ENCODE measurements at regions not wholly inside any gene's neighbourhood (a gene's known extent, or its start where the extent isn't known, plus 50 kb on each side); places are given as distances from the start of the nearest gene placed in this dataset.

DNA sequence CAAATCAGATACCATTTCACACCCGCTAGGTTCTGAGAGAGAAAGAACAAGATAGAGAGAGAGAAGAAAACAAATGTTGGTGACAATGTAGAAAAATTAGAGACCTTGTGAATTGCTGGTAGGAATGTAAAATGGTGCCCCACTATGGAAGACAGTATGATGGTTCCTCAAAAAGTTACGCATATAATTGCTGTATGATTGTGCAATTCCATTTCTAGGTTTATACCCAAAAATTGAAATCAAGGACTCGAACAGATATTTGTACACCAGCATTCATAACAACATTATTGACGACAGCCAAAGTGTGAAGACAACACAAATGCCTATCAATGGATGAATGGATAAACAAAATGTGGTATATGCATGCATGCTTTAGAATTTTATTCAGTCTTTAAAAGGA, 74.5 kb upstream of the MAP3K1 start:
- no peak for DNase-seq
- no peak overlapping the region for H2AFZ ChIP-seq (ENCODE audit: low read length)
- no peak overlapping the region for H3K9ac ChIP-seq (ENCODE audit: extremely low read depth, insufficient read length, low read length)
- H3K27ac ChIP-seq (ENCODE audit: insufficient read length, low read depth, low read length), result no peak overlapping the region
- H2BK15ac ChIP-seq (ENCODE audit: low read depth, low read length), result no peak overlapping the region
- no CpG with 5 or more reads among the region's 4 CpGs for WGBS (ENCODE audit: extremely low coverage, insufficient read length, low lambda C conversion rate)
- Mint-ChIP-seq H3K36me3 (ENCODE audit: insufficient read depth in 1 of 3, low read depth in 3 of 3) (no peaks in the 10 kb centered on the region), H3K4me3 (no peak overlapping the region), H3K9me3 (no peaks in the 10 kb centered on the region), H3K4me1 (peaks cover 3 to 9% of the 10 kb centered on the region in 2 experiments), H3K27me3 (ENCODE audit: low read depth) (no peaks in the 10 kb centered on the region), H3K27ac (no peak overlapping the region)
- no peak overlapping the region for H3K4ac ChIP-seq (ENCODE audit: low read depth, low read length)
- H2BK12ac ChIP-seq (ENCODE audit: insufficient read length, low read depth, low read length), result no peak overlapping the region
- no peak overlapping the region for H3K56ac ChIP-seq (ENCODE audit: insufficient read length, low read depth, low read length)
- no peaks in the 10 kb centered on the region for H3K79me1 ChIP-seq (ENCODE audit: insufficient read depth, low read depth, low read length, poor library complexity, severe bottlenecking)
- H4K20me1 ChIP-seq (ENCODE audit: control insufficient read depth, insufficient read depth, insufficient read length), result no peaks in the 10 kb centered on the region
- no peaks in the 10 kb centered on the region for H3K9me3 ChIP-seq (ENCODE audit: control insufficient read depth, low read depth, low read length)
- no peak overlapping the region for H3T11ph ChIP-seq (ENCODE audit: low read length)
- TF ChIP-seq, protein P1, sequence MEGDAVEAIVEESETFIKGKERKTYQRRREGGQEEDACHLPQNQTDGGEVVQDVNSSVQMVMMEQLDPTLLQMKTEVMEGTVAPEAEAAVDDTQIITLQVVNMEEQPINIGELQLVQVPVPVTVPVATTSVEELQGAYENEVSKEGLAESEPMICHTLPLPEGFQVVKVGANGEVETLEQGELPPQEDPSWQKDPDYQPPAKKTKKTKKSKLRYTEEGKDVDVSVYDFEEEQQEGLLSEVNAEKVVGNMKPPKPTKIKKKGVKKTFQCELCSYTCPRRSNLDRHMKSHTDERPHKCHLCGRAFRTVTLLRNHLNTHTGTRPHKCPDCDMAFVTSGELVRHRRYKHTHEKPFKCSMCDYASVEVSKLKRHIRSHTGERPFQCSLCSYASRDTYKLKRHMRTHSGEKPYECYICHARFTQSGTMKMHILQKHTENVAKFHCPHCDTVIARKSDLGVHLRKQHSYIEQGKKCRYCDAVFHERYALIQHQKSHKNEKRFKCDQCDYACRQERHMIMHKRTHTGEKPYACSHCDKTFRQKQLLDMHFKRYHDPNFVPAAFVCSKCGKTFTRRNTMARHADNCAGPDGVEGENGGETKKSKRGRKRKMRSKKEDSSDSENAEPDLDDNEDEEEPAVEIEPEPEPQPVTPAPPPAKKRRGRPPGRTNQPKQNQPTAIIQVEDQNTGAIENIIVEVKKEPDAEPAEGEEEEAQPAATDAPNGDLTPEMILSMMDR (conservative IDR thresholded peaks at IDR 0.05), result no peak
- H3K4me1 ChIP-seq (ENCODE audit: insufficient read depth, low read length), result peaks cover 4% of the 10 kb centered on the region; the same call in 1 of the 2 replicates
- no peak overlapping the region for H4K91ac ChIP-seq (ENCODE audit: insufficient read length, low read depth, low read length)
- no peaks in the 10 kb centered on the region for H3K79me2 ChIP-seq (ENCODE audit: insufficient read depth, low read length)
- no peak overlapping the region for H2BK20ac ChIP-seq (ENCODE audit: low read depth, low read length, poor library complexity, severe bottlenecking)
- H3K23me2 ChIP-seq (ENCODE audit: insufficient read length, low read depth, low read length, poor library complexity, severe bottlenecking), result no peaks in the 10 kb centered on the region
- H3K4me2 ChIP-seq (ENCODE audit: insufficient read depth, insufficient read length, low read length), result no peak overlapping the region
- no peaks in the 10 kb centered on the region for H3K27me3 ChIP-seq (ENCODE audit: insufficient read depth, low read length)
- no peak overlapping the region for H3K14ac ChIP-seq (ENCODE audit: insufficient read depth, low read length)
- no peak overlapping the region for H4K8ac ChIP-seq (replicated peaks; ENCODE audit: insufficient read length, low read depth, low read length)
- H2BK5ac ChIP-seq (ENCODE audit: insufficient read length, low read length), result no peak overlapping the region
- no peak overlapping the region for H3K18ac ChIP-seq (ENCODE audit: insufficient read length, low read depth, low read length)
- H2AK5ac ChIP-seq (ENCODE audit: insufficient read length, low read length), result no peak overlapping the region
- H2BK120ac ChIP-seq (ENCODE audit: low read depth, low read length, poor library complexity, severe bottlenecking), result no peak overlapping the region
- no peak overlapping the region for H4K5ac ChIP-seq (ENCODE audit: insufficient read length, low read depth, low read length)
- no peak overlapping the region for H3K23ac ChIP-seq (ENCODE audit: insufficient read length, low read depth, low read length)

Data from H9 (cell line).